ENCODE measurements at regions not wholly inside any gene's neighbourhood (a gene's known extent, or its start where the extent isn't known, plus 50 kb on each side); places are given as distances from the start of the nearest gene placed in this dataset.
"Not testable (repeated sequence)": the region's sequence is repeated elsewhere in the genome, so short reads cannot be mapped to it uniquely, and the experiment has no call there.

DNA sequence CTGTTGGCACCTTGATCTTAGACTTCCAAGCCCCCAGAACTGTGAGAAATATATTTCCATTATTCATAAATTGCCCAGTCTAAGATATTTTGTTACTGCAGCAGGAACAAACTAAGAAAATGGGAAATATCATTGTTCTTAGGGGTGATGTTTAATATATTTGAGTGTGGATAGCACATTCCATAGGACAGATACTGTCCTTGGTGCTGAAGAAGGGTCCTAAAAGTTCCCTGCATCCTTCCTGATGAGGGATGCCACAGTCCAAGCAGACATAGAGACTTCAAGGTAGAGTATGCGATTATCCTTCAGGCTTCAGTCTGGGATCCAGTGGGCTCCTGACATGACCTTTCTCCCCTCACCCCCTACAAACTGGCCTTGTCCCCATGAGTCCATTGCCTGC is 689.0 kb downstream of the TDRD15 start:
- no peak for DNase-seq

DNA sequence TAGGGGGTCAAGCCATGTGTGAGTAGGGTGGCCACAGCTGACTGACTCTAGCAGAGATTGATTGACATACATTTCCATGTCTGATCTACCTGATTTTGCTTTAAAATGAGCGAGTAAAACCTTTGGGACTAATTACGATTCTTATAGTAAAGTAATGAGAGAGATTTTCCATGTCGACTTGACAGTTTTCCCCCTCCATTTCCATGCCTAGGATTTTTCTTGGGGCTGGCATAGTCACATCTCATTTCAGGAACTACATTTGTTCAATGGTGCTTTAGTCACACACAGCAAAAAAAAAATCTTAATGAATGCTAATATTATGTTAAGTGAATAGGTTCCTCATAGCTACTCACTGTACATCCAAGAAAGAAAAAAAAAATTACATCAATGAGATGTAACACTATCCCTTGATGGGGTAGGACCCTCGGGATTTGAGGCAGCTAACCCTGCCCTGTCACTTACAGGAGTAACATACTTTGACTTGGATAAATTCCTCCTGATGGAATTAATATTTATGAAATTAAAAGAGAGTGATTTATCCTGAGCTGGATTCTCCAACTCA is 690.9 kb downstream of the TDRD15 start:
- no peak for DNase-seq

DNA sequence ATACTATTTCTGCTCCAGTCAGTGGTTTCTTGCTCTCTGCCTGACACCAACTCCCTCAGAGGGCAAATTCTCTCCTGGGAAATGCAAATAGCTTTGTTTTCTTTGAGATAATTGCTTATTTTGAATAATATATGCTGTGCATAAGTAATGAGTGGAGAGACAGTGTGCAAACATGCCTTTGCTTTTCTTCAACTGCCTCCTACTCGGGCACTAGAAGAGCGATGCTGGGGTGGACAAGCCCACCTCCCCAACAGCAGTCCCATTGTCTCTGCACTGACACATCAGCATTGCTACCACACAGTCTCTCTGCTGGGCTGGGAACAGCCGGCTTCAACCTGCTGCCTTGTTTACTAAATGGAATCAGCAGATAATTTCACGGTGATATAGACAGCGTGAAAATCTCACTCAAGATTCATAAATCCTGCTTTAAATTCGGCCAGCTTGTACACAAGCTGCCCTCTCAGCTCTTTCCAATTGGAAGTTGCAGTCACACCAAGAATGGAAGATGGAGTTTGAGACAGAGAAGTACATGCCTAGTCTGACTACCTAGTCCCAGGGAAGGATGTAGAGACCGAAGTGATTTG is 694.5 kb downstream of the TDRD15 start:
- no peak for DNase-seq

DNA sequence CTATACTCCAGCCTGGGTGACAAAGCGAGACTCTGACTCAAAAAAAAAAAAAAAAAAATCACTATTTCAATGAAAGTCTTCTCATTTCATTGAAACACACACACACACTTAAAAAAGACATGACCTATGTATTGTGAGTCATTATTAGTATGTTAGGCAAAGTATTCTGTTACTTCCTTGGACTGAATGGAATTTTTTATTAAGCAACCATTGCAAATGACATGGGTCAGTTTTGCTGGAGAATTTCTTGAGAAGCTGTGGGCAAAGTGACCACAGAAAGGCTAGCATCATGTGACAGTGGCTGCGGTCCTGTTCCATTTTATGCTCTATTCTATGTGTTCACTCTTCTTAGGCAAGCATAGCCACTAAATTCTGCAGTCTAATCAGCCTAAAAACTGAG is 695.7 kb downstream of the TDRD15 start:
- DNase-seq = no peak

DNA sequence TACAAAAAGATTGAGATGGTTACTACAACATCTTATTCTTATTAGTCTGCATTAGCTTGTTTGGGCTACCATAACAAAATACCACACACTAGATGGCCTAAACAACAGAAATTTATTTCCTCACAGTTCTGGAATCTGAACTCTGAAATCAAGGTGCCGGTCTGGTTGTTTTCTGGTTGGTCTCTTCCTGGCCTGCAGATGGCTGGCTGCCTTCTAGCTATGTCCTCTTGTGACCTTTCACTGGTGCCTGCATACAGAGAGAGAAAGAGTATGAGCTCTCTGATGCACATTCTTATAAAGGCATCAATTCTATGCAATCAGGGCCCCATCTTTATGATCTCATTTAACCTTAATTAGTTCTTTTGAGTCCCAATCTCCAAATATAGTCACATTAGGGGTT is 696.5 kb downstream of the TDRD15 start:
- DNase-seq = no peak

DNA sequence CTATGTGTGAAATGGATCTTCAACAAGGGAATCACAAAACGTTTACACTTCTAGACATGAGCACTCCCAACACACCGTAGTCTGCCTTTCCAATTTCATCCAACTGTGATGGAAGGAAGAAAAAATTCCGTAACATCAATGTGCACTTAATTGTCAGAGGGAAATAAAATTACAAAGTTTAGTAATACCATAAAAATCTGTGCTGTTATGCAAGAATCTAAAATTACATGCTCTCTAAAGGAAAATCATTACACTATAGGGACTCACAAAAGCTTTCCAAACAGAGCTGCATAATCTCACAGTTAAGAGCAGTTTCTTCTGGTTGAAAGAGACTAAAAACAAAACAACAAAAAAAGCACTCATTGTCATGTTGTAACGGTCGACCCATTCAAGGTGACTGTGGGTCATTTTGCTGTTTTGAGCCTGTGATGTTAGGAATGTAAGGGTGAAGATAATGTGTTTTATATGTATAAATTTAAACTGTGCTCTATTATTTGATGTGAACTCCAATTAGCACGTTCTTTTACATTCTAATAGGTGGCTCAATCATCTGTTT is 698.0 kb downstream of the TDRD15 start:
- no peak for DNase-seq

DNA sequence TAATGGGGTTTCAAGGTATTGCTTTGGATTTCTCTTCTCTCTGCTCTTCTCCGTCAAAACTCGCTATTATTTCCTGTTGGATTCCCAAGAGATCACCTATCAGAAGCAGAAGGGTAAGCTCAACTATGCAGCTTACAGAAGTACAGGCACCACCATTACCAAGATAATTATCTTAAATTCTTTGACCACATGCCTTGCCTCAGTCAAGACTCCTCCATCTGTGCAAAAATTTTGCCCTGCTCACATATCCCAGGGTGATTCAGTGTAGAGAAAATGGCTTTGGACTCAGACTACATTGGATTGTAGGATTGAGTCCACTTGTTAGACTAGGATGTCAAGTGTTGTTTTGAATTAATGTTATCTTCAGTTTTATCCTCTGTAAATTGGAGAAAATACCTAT is 698.7 kb downstream of the TDRD15 start:
- DNase-seq = no peak

DNA sequence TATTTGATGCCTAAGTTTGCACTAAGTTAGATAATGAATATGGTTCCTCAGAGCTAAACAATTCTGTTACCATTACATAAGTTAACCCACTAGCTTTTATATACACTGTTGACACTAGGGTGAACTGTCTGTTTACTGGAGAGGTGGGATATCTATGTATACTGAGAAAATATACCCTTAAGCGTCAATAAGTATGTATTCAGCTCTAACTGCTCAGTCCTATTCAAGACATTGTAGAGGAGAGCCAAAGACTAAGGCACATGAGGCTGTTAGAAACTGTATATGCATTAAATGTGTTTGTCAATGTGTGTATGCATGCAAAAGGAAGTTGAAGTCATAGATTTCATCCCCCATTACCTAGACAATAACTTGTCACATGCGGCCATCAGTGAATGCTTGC is 710.0 kb downstream of the TDRD15 start:
- DNase-seq = no peak

DNA sequence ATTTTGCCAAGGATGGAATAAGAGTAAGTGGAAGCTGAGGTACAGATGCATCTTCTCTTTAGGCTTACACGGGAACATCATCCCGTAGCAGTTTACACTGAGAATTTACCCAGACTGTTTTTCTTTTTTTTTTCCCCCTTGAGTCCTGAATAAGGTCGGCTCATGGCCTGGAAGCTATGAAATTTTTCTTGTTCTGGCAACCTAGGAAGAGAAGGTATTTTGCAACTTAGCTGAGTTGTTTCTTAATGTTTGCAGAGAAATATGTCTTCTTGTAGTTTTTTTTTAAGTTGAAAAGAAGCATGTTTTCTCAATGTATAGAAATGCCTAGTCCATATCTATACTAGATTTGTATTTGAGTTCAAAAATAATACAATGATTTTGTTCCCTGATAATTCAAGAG is 712.5 kb downstream of the TDRD15 start:
- no peak for DNase-seq

DNA sequence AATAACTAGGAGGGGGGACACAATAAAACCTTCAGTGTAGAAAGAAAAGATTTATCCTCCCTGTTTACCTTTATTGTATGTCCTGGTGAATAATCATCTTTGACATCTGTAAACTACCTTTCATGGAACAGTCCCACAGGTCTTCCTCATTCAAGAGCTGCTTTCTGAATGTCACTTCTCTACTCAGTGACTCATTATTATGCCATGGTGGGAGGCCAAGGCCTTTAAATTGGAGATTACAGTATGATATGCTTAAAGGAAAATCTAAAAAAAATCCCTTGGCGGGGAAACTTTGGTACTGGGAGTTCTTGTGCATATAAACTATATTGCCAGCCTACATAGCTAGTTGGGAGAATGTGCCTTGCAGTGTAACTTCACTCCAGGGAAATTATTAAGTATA is 713.0 kb downstream of the TDRD15 start:
- DNase-seq = no peak

DNA sequence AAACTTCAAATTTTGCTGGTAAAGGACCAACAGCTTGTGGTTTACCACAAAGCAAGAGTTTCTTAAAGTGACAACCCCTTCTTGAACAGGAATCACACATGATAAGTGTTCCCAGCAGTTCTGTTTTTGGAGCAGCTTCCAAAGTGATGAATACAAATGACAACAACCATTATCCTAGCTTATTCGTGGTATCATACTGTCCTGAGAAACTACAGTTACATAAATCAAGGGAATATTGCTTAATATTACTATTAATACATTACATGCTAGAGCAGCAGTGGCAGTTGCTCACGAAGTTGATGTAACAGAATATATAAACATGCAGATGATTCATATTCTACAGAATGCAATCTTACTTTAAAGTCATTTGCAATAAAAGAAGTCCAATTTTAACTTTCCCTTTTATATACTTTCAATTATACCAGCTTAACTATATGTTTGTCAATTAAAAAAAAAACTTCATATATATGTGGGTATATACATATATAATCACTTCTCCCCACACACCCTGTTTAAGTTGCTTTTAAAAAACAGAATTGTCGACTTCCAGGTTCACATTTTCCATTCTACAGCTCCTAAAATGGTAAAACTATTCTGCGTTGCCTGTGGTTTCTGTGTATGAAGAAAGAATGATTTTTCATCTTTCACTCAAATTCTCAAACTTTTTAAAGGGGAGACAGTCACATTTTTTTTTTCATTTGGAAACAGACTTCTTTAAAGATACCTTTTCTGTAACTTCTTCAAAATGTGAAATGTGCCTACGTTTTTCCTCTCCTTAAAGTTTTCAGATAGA is 713.6 kb downstream of the TDRD15 start:
- no peak for DNase-seq

DNA sequence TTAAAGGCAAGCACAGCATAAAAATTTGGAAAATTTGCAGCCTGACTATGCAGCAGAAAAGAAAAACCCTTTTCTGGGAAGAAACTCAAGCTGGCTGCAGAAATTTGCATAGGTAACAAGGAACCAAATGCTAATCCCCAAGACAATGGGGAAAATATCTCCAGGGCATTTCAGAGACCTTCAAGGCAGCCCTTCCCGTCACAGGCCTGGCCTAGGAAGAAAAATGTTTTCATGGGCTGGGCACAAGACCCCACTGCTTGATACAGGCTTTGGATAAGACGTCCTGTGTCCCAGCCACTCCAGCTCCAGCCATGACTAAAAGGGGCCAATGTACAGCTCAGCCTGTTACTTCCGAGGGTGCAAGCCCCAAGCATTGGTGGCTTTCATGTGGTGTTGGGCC is 717.6 kb downstream of the TDRD15 start:
- no peak for DNase-seq

DNA sequence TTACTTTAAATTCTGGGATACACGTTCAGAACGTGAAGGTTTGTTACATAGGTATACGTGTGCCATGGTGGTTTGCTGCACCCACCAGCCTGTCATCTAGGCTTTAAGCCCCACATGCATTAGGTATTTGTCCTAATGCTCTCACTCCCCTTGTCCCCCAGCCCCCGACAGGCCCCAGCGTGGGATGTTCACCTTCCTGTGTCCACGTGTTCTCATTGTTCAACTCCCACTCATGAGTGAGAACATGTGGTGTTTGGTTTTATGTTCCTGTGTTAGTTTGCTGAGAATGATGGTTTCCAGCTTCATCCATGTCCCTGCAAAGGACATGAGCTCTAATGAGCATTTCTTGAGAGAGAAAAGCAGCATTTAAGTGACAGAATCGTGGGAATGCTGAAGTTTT is 726.6 kb downstream of the TDRD15 start:
- not testable (repeated sequence) for DNase-seq

DNA sequence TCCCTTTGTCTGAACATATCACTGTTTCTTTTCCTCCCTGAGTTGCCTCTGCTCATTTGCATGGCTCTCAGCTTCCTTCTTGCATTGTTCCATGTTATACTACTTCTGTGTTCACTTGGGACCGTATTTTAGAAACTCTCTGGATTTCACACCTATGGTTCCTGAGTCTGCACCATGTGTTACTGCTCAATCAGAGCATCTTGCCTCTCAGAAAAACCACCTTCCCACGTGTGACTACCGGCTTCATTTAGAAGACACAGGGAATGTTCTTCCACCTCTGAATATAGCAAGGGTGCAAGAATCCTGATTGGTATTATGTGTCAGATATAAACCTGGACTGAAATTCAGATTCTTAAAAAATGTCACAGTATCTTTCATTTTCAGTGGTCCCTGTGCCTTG is 731.2 kb downstream of the TDRD15 start:
- DNase-seq = no peak

DNA sequence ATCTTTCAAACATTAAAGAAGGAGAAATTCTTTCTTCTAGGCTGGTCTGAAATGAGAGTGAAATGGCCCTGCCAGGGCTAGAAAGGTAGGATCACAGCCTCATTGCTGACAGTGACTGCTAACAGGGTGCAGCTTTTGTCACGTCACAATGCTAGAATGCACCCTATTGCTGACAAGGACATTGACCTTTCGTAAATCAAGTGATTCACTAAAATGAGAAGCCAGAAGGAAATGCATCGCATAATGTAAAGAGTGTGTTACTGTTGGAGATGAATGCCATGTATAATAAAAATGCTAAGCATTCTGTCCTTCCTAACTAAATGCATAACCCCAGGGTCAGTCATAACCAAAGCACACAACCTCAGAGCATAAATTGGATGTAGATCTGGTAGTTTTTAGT is 732.9 kb downstream of the TDRD15 start:
- no peak for DNase-seq

DNA sequence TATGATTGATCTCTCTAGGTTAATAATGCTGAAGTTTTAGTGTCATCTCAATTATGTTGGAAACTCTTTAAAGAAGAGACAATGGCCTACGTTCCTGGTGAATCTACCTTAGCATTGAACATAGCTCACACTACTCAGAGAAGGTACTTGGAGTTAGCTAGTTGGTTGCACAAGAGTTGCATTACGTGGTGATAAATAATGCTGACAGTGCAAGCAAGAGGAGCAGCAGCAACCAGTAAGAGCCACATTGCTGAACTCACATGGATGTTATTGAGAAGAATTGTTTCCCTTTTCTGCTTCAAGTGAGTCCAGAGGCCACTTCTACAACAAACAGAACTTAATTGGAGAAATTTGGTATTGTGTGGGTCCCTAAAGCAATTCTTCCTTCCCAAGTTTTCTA is 737.1 kb downstream of the TDRD15 start:
- no peak for DNase-seq

DNA sequence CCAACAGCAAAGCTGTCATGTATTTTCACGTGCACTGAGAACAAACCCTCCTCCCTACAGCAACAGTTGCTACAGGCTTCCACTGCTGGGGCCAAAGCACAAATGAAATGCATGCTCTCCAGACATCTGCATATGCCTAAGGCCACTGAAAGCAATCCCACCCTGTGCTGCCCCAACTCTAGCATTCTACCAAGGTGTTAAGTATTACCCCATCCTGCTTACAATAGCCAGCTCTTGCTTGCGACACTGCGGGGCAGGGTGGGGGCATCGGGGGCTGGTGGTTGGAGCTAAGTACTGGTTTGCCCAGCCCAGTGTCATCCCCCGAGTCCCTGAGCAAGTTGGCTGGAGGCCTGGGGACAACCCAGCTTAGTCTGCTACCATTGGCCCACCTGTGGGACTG is 742.5 kb downstream of the TDRD15 start:
- DNase-seq = no peak

DNA sequence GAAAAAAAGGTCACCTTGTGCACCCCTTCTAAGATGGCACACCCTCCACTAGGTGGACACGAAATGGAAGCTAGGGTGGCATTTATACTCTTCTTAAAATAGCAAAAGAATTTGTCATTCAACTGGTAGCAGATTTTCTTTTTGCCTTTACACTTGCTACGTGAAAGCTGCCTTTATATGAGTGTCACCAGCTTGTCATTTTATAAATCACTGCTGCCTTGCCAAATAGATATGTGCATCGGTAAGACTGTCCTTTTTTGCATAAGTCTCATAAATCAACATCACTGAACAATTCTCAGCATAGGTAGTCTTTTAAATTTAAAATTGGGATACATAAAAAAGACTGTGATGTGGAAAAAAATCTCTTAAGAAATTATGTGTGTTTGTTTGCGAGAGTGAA is 764.1 kb downstream of the TDRD15 start:
- no peak for DNase-seq

DNA sequence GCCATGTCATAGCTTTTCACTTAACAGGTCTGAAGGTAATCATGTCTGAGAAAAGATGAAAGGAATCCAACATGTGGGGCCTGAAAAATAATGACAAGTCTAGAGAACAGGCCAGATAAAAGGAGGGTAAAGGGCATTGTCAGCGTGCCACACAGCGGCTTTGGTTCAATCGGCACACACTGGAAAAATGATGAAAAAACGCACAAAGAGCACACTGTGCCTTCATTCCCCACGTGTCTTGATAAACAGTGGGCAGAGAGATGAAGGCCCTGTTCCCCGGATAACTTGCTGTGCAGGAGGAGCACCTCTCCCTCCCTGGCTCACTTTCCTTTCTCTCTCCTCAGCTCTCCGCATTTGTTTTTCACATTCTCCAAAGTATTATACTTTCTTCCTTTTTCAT is 766.3 kb downstream of the TDRD15 start:
- DNase-seq = no peak

DNA sequence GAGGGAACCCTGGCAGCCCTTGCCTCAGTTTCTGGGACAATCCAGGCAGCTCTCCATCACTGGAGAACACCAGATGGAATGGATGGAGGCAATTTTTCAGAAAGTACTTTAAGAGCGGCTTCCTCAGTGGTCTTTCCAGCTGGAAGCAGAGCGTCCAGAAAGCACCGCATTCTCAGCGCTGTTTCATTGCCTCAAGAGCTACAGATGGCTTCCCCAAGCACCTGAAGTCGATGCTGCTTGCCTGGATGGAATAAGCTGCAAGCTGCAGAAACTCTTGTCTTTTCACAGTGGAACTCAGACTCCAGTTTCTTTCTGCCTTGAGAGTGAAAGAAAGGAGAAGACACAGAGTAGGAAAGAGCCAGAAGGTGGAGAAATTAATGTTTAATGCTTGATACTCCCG is 766.9 kb downstream of the TDRD15 start:
- DNase-seq = no peak

DNA sequence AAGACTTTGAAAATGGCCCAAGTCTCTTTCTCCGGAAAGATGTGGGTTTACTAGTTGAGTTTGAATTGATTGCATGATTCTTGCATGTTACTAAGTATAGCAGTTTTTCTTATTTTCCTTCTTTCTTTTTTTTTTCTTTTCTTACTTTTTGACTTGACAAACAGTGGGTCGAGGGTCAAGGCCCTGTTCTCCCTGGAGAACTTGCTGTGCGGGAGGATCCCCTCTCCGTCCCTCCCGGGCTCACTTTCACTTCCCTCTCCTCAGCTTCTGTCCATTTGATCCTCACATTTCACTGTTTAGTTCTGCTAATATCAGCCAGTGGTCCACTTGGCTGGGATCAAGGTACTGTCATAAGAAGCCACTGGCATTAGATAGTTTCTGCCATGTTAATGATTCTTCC is 767.4 kb downstream of the TDRD15 start:
- DNase-seq = no peak

DNA sequence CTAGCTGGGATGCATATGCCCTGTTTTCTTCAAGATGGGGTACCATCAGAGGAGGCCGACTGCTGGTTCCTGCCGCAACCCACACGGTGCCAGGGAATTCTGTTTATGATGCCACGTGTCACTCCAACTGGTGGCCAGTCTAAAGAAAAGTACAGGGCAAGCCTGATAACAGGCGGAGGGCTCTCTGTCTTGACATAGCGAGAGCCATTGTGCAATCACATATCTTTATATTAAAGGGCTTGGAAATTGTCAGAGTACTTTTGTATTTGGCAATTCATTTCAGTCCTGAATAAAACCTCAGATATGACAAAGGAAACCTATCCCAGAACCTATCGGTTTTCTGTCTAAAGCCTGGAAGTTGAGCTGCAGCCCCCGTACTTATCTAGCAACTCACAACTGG is 768.4 kb downstream of the TDRD15 start:
- DNase-seq = no peak

DNA sequence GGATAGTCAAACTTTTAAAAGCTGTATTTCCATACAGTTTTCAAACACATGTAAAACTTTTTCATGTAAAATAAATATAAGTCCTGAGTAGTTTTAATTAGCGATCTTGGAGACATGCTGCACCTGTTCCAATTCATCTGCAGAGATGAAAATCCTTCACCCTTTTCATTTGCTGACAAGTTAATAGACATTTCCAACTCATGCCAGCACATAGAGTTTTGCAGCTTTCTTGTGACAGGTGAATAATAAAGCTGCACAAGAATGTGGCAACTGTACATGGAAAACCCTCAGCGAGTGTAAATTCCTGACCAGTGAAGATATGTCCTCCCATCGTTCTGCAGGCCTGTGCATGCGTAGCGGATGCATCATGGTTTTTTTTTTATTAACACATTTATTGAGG is 771.4 kb downstream of the TDRD15 start:
- DNase-seq = no peak

DNA sequence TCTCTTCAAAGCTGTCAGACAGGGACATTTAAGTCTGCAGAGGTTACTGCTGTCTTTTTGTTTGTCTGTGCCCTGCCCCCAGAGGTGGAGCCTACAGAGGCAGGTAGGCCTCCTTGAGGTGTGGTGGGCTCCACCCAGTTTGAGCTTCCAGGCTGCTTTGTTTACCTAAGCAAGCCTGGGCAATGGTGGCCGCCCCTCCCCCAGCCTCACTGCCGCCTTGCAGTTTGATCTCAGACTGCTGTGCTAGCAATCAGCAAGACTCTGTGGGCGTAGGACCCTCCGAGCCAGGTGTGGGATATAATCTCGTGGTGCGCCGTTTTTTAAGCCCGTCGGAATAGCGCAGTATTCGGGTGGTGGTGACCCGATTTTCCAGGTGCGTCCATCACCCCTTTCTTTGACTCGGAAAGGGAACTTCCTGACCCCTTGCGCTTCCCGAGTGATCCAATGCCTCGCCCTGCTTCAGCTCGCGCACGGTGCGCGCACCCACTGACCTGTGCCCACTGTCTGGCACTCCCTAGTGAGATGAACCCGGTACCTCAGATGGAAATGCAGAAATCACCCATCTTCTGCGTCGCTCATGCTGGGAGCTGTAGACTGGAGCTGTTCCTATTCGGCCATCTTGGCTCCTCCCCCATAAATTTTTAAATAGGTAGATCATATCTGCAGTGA is 785.1 kb downstream of the TDRD15 start:
- DNase-seq = not testable (repeated sequence)
